ENCODE measurements at regions not wholly inside any gene's neighbourhood (a gene's known extent, or its start where the extent isn't known, plus 50 kb on each side); places are given as distances from the start of the nearest gene placed in this dataset.

DNA sequence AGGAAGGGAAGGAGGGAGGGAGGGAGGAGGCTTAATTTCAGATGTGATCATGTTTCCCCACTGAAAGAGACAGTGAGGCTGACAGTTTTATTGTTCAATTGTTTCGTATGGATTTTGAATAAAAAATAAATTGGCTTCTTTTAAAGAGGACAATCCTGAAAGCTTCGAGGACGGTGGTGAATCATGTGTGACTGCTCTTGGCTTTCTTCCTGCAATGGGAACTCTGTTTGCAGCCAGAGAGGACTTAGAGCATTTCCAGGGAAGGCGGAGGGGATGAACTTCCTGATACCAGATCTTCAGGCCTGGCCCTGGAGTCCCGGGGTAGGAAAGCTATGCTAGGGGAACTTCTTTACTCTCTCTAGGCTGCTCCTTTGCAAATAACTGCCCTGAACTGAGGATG lies 72.8 kb upstream of the C16orf82 start:
- no peak for DNase-seq (ENCODE audit: low read depth)
- no peak overlapping the region for H3K4me3 ChIP-seq (ENCODE audit: low read depth, low read length)
- TF ChIP-seq, protein P1, sequence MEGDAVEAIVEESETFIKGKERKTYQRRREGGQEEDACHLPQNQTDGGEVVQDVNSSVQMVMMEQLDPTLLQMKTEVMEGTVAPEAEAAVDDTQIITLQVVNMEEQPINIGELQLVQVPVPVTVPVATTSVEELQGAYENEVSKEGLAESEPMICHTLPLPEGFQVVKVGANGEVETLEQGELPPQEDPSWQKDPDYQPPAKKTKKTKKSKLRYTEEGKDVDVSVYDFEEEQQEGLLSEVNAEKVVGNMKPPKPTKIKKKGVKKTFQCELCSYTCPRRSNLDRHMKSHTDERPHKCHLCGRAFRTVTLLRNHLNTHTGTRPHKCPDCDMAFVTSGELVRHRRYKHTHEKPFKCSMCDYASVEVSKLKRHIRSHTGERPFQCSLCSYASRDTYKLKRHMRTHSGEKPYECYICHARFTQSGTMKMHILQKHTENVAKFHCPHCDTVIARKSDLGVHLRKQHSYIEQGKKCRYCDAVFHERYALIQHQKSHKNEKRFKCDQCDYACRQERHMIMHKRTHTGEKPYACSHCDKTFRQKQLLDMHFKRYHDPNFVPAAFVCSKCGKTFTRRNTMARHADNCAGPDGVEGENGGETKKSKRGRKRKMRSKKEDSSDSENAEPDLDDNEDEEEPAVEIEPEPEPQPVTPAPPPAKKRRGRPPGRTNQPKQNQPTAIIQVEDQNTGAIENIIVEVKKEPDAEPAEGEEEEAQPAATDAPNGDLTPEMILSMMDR (IDR thresholded peaks at IDR 0.05; ENCODE audit: insufficient read depth, low read depth, low read length, missing control alignments) = no peak

DNA sequence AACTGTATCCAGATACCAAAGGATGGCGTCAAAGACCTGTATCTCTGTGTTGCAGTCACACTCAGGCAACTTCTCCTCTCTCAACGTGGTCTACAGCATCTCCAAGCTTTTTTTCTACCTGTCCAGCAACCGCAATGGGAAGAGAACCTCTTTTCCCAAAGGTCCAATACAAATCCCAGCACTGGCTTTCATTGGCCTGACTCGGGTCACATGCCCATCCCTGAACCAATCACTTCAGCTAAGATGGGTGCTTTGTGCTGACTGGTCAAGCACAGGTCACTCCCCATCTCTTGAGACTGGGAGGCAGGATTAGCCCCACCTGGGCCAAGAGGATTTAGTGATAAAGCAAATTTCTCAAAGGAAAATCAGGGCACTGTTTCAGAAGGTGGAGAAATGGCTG lies 71.2 kb upstream of the C16orf82 start:
- H3K4me3 ChIP-seq (ENCODE audit: low read depth, low read length) = no peak overlapping the region
- TF ChIP-seq, protein P1 (IDR thresholded peaks at IDR 0.05; ENCODE audit: insufficient read depth, low read depth, low read length, missing control alignments) = no peak
- no peak for DNase-seq (ENCODE audit: low read depth)

DNA sequence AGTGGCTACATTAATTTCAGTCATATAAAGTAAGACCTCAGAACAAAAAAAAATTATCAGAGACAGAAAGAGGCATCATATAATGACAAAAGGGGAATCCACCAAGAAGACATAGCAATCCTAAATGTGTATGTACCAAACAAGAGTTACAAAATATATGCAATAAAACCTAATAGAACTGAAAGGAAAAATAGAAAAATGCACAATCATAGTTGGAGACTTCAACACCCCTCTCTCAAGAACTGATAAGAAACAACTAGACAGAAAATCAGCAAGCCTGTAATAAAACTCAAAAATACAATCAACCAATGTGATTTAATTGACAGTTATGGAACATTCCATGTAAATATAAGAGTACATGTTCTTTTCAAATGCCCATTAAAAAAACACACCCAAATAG lies 61.3 kb upstream of the C16orf82 start:
- TF ChIP-seq, protein P1 (IDR thresholded peaks at IDR 0.05; ENCODE audit: insufficient read depth, low read depth, low read length, missing control alignments) = no peak
- H3K4me3 ChIP-seq (ENCODE audit: low read depth, low read length) = no peak overlapping the region
- no peak for DNase-seq (ENCODE audit: low read depth)
